HFFc6 (cell line): ENCODE measurements at regions not wholly inside any gene's neighbourhood (a gene's known extent, or its start where the extent isn't known, plus 50 kb on each side); places are given as distances from the start of the nearest gene placed in this dataset.

ENCODE experiments used
- DNase-seq: peaks from one replicate; pipeline ENCODE4 v3.0.0-alpha.2; 2018
- H3K27ac Mint-ChIP-seq: 2 replicates; pipeline ENCODE4 v1.8.0; 2020; ENCODE audit warnings: mild to moderate bottlenecking, mixed read lengths
- H3K27me3 Mint-ChIP-seq: 2 replicates; pipeline ENCODE4 v1.8.0; 2021; ENCODE audit warnings: mild to moderate bottlenecking, moderate library complexity, mixed read lengths; ENCODE audit not compliant: insufficient read depth
- H3K36me3 Mint-ChIP-seq: 2 replicates; pipeline ENCODE4 v1.8.0; 2021; ENCODE audit warnings: low read depth, mixed read lengths
- H3K4me1 Mint-ChIP-seq: 2 replicates; pipeline ENCODE4 v1.8.0; 2020; ENCODE audit warnings: low read depth, mixed read lengths
- H3K4me3 Mint-ChIP-seq: 2 replicates; pipeline ENCODE4 v1.8.0; 2020; ENCODE audit warnings: mild to moderate bottlenecking, moderate library complexity, mixed read lengths
- H3K9me3 Mint-ChIP-seq: 2 replicates; pipeline ENCODE4 v1.8.0; 2020; ENCODE audit warnings: mild to moderate bottlenecking, mixed read lengths
- CTCF ChIP-seq: fragments of 200-600 bp; sonication (generic); IDR thresholded peaks from 2 replicates; pipeline ENCODE4 v1.5.0; 2021; ENCODE audit warnings: antibody characterized with exemption, mild to moderate bottlenecking

GRCh38 chr12:28099871-28100270, 90.4 kb upstream of the CCDC91 start:
- H3K4me3 Mint-ChIP-seq = no peak overlapping the region
- no peak for TF ChIP-seq CTCF
- H3K36me3 Mint-ChIP-seq = no peaks in the 10 kb centered on the region
- H3K9me3 Mint-ChIP-seq = no peaks in the 10 kb centered on the region
- peaks cover 15% of the 10 kb centered on the region for H3K4me1 Mint-ChIP-seq
- H3K27ac Mint-ChIP-seq = no peak overlapping the region
- H3K27me3 Mint-ChIP-seq = no peaks in the 10 kb centered on the region
- DNase-seq = no peak

GRCh38 chr12:28100717-28101116, 89.5 kb upstream of the CCDC91 start:
- Mint-ChIP-seq H3K27ac (no peak overlapping the region), H3K27me3 (no peaks in the 10 kb centered on the region), H3K4me1 (peaks cover 20% of the 10 kb centered on the region), H3K4me3 (no peak overlapping the region), H3K36me3 (no peaks in the 10 kb centered on the region), H3K9me3 (no peaks in the 10 kb centered on the region)
- no peak for DNase-seq
- TF ChIP-seq CTCF = no peak

GRCh38 chr12:28104316-28104715, 85.9 kb upstream of the CCDC91 start:
- H3K27me3 Mint-ChIP-seq = no peaks in the 10 kb centered on the region
- no peak for DNase-seq
- no peaks in the 10 kb centered on the region for H3K36me3 Mint-ChIP-seq
- no peaks in the 10 kb centered on the region; the same call in 1 of the 2 replicates for H3K9me3 Mint-ChIP-seq
- peaks cover 34% of the 10 kb centered on the region for H3K4me1 Mint-ChIP-seq
- H3K4me3 Mint-ChIP-seq = no peak overlapping the region
- TF ChIP-seq CTCF = no peak
- H3K27ac Mint-ChIP-seq = no peak overlapping the region

GRCh38 chr12:28104903-28105864, 85.1 kb upstream of the CCDC91 start:
- H3K27ac Mint-ChIP-seq = no peak overlapping the region
- H3K4me3 Mint-ChIP-seq = no peak overlapping the region
- DNase-seq = no peak
- no peaks in the 10 kb centered on the region; the same call in 1 of the 2 replicates for H3K9me3 Mint-ChIP-seq
- no peaks in the 10 kb centered on the region for H3K36me3 Mint-ChIP-seq
- TF ChIP-seq CTCF = no peak
- no peaks in the 10 kb centered on the region for H3K27me3 Mint-ChIP-seq
- peaks cover 39% of the 10 kb centered on the region for H3K4me1 Mint-ChIP-seq

- Mint-ChIP-seq H3K27me3 (no peaks in the 10 kb centered on the region), H3K36me3 (no peaks in the 10 kb centered on the region), H3K9me3 (no peaks in the 10 kb centered on the region; the same call in 1 of the 2 replicates), H3K4me1 (peaks cover 39% of the 10 kb centered on the region), H3K4me3 (no peak overlapping the region; the same call in 1 of the 2 replicates), H3K27ac (no peak overlapping the region)
- peak; percentile 43 for DNase-seq
- no peak for TF ChIP-seq CTCF
Observed at GRCh38 chr12:28107679-28108078, 82.6 kb upstream of the CCDC91 start.
